Testis (tissue), 2 donors: ENCODE measurements at regions not wholly inside any gene's neighbourhood (a gene's known extent, or its start where the extent isn't known, plus 50 kb on each side); places are given as distances from the start of the nearest gene placed in this dataset.

Source experiments
- DNase-seq: peaks from one replicate; pipeline ENCODE4 v3.0.0-alpha.2; 2019
- H3K27ac ChIP-seq, 2 donors: fragments of 200-600 bp; sonication (generic); one replicate each; pipeline ENCODE4 v1.5.1; 2019
- H3K27me3 ChIP-seq: fragments of 200-600 bp; sonication (generic); one replicate; pipeline ENCODE4 v1.5.1; 2019
- H3K36me3 ChIP-seq: fragments of 200-600 bp; sonication (generic); one replicate; pipeline ENCODE4 v1.5.1; 2017; ENCODE audit warnings: low read depth; ENCODE audit errors: missing control alignments
- H3K4me1 ChIP-seq: fragments of 200-600 bp; sonication (generic); one replicate; pipeline ENCODE4 v1.5.1; 2019
- H3K4me3 ChIP-seq, 2 donors: fragments of 200-600 bp; sonication (generic); one replicate each; pipeline ENCODE4 v1.5.1; 2017 to 2019
- H3K9me3 ChIP-seq: fragments of 200-600 bp; sonication (generic); one replicate; pipeline ENCODE4 v1.5.1; 2017
- POLR2A ChIP-seq: fragments of 450-650 bp; IDR thresholded peaks from one replicate; pipeline ENCODE4 v1.6.1; 2017; ENCODE audit warnings: antibody characterized with exemption, mild to moderate bottlenecking, moderate library complexity
- WGBS, 2 donors: methylation state at CpG; one replicate each; pipeline ENCODE4 v1.1.5; 2018; 5-methylcytosine and 5-hydroxymethylcytosine counted together
- intact Hi-C: fragments of 100-400 bp; cut with DNase I; formaldehyde crosslinking; loops from one replicate; pipeline ENCODE4 v1.15.1; 2023; ENCODE audit warnings: low total_unique reads
- TF ChIP-seq, protein P1 (sequence below), 3 experiments: fragments of 450-650 bp in 2 of 3; fragments of 200-600 bp in 1 of 3; sonication (generic) in 1 of 3; IDR thresholded peaks; one replicate each; pipeline ENCODE4 v1.5.1; 2016 to 2019; ENCODE audit warnings: antibody characterized with exemption in 3 of 3, mild to moderate bottlenecking in 2 of 3, moderate library complexity in 1 of 3

- TF ChIP-seq, protein P1, sequence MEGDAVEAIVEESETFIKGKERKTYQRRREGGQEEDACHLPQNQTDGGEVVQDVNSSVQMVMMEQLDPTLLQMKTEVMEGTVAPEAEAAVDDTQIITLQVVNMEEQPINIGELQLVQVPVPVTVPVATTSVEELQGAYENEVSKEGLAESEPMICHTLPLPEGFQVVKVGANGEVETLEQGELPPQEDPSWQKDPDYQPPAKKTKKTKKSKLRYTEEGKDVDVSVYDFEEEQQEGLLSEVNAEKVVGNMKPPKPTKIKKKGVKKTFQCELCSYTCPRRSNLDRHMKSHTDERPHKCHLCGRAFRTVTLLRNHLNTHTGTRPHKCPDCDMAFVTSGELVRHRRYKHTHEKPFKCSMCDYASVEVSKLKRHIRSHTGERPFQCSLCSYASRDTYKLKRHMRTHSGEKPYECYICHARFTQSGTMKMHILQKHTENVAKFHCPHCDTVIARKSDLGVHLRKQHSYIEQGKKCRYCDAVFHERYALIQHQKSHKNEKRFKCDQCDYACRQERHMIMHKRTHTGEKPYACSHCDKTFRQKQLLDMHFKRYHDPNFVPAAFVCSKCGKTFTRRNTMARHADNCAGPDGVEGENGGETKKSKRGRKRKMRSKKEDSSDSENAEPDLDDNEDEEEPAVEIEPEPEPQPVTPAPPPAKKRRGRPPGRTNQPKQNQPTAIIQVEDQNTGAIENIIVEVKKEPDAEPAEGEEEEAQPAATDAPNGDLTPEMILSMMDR (IDR thresholded peaks at IDR 0.05) = no peak
- no peak for TF ChIP-seq POLR2A
- Histone ChIP-seq H3K4me3 (no peak overlapping the region), H3K4me1 (no peaks in the 10 kb centered on the region), H3K36me3 (no peaks in the 10 kb centered on the region), H3K9me3 (no peaks in the 10 kb centered on the region), H3K27me3 (no peaks in the 10 kb centered on the region), H3K27ac (no peak overlapping the region)
- intact Hi-C loops = no loop called here
- 65 to 75% methylated on average over 1 of the region's 1 CpG for WGBS, 2 donors
- no peak for DNase-seq
Measured at GRCh38 chr21:24861471-24861870, 745.8 kb downstream of the MRPL39 start.

GRCh38 chr21:24856326-24856725, 751.0 kb downstream of the MRPL39 start:
- Histone ChIP-seq H3K36me3 (no peaks in the 10 kb centered on the region), H3K9me3 (no peaks in the 10 kb centered on the region), H3K4me3 (no peak overlapping the region), H3K27ac (no peak overlapping the region), H3K4me1 (no peaks in the 10 kb centered on the region), H3K27me3 (no peaks in the 10 kb centered on the region)
- DNase-seq = no peak
- TF ChIP-seq, protein P1 (IDR thresholded peaks at IDR 0.05) = no peak
- TF ChIP-seq POLR2A = no peak
- intact Hi-C loops = no loop called here
- 90 to 97% methylated on average over 1 of the region's 1 CpG for WGBS, 2 donors

DNA sequence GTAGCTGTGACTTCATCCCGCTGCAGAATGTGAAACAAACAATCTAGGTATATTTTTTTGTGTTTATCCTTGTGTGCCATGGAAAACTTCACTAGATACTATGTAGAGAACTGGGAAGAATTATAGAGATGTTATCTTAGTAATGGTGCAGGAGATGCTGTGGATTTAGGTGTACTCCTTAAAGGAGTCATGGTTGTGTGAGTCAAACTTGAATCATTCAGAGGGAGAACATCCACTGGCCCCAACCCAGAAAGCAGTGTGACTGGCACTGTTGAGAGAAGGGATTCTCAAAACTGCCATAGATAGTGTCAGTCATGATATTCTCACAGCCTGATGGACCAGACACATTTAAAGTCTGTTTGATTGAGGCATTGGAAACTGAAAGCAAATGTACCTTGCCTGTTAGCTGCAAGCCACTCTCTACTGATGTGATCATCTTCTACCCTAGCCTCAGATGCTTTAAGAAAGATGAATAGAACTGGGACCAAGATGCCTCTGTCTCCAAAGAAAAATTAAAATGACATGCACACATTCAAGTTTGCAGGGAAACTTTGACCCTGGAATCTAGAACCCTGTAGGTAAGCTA, 754.6 kb downstream of the MRPL39 start:
- Histone ChIP-seq H3K4me1 (no peaks in the 10 kb centered on the region), H3K9me3 (no peaks in the 10 kb centered on the region), H3K36me3 (no peaks in the 10 kb centered on the region), H3K27me3 (no peaks in the 10 kb centered on the region), H3K4me3 (no peak overlapping the region), H3K27ac (no peak overlapping the region)
- no peak for DNase-seq
- TF ChIP-seq, protein P1 (IDR thresholded peaks at IDR 0.05) = no peak
- WGBS, 2 donors = 97 to 100% methylated on average over 1 of the region's 1 CpG
- intact Hi-C loops = no loop called here

DNA sequence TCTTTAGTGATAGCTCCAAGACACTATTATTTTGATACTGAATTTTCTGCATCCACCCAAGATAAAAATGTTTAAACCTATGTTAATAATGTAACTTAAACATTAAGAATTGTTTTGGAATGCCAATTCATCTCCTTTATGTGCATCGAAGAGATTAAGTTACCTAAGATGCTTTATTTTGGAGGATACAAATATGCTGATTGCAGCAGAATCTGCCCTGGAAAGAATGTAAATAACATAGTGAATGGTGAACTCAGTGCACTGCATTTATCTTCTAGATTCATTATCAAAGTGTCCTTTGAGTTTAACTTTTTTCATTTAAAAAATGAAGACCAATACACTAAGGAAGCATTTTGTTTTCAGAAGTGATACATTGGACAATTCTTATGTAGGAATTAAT, 757.2 kb downstream of the MRPL39 start:
- no peak for DNase-seq
- no peaks in the 10 kb centered on the region for H3K27me3 ChIP-seq
- no peaks in the 10 kb centered on the region for H3K9me3 ChIP-seq
- no peaks in the 10 kb centered on the region for H3K36me3 ChIP-seq
- intact Hi-C loops = no loop called here
- TF ChIP-seq, protein P1 (IDR thresholded peaks at IDR 0.05) = no peak
- WGBS, 2 donors = 77 to 80% methylated on average over 1 of the region's 1 CpG
- no peaks in the 10 kb centered on the region for H3K4me1 ChIP-seq
- no peak overlapping the region for H3K27ac ChIP-seq
- no peak overlapping the region for H3K4me3 ChIP-seq

GRCh38 chr21:24844671-24845070, 762.6 kb downstream of the MRPL39 start:
- no peak for DNase-seq

More at GRCh38 chr21:24844671-24845070, 762.6 kb downstream of the MRPL39 start:
- H3K27ac ChIP-seq = no peak overlapping the region
- intact Hi-C loops = no loop called here
- no peaks in the 10 kb centered on the region for H3K9me3 ChIP-seq
- TF ChIP-seq, protein P1 (IDR thresholded peaks at IDR 0.05) = no peak
- TF ChIP-seq POLR2A = no peak
- 46 to 64% methylated on average over 5 of the region's 5 CpGs for WGBS, 2 donors
- no peaks in the 10 kb centered on the region for H3K27me3 ChIP-seq
- no peaks in the 10 kb centered on the region for H3K4me1 ChIP-seq
- H3K36me3 ChIP-seq = no peaks in the 10 kb centered on the region
- H3K4me3 ChIP-seq = no peak overlapping the region
